SK-N-SH treated with all-trans-retinoic acid at 6 μM for 48 hours (cell line): ENCODE measurements at regions not wholly inside any gene's neighbourhood (a gene's known extent, or its start where the extent isn't known, plus 50 kb on each side); places are given as distances from the start of the nearest gene placed in this dataset.

Experiments used
- ATAC-seq: fragments of 200-7000 bp; cut with Tn5 transposase; 3 replicates; pipeline ENCODE4 v1.9.1; 2020; ENCODE audit warnings: mild to moderate bottlenecking, moderate library complexity
- ARNTL ChIP-seq: fragments of 450-650 bp; formaldehyde crosslinking; IDR thresholded peaks from 2 replicates; pipeline ENCODE4 v1.5.0; 2020; ENCODE audit warnings: low read depth, mild to moderate bottlenecking, moderate library complexity, borderline replicate concordance
- BACH2 ChIP-seq: fragments of 250-450 bp; sonication (Bioruptor Pico); IDR thresholded peaks from 2 replicates; pipeline ENCODE4 v1.9.0; 2021; ENCODE audit warnings: mild to moderate bottlenecking, borderline replicate concordance
- CREB5 ChIP-seq: fragments of 250-450 bp; sonication (Bioruptor Pico); IDR thresholded peaks from 2 replicates; pipeline ENCODE4 v1.5.1; 2020; ENCODE audit warnings: low read depth, mild to moderate bottlenecking, moderate library complexity
- CSDC2 ChIP-seq: fragments of 250-450 bp; sonication (Bioruptor Pico); IDR thresholded peaks from 2 replicates; pipeline ENCODE4 v1.5.0; 2020; ENCODE audit warnings: mild to moderate bottlenecking, moderate library complexity
- CSRNP3 ChIP-seq: fragments of 250-450 bp; sonication (Bioruptor Pico); IDR thresholded peaks from 2 replicates; pipeline ENCODE4 v1.5.1; 2021; ENCODE audit warnings: mild to moderate bottlenecking, moderate library complexity
- ESRRG ChIP-seq: fragments of 250-450 bp; sonication (Bioruptor Pico); IDR thresholded peaks from 2 replicates; pipeline ENCODE4 v1.6.1; 2021; ENCODE audit warnings: mild to moderate bottlenecking
- GLIS3 ChIP-seq: fragments of 250-450 bp; sonication (Bioruptor Pico); IDR thresholded peaks from 2 replicates; pipeline ENCODE4 v1.5.0; 2020; ENCODE audit warnings: mild to moderate bottlenecking, moderate library complexity
- ISL1 ChIP-seq: fragments of 250-450 bp; sonication (Bioruptor Pico); IDR thresholded peaks from 2 replicates; pipeline ENCODE4 v2.1.2; 2022; ENCODE audit warnings: mild to moderate bottlenecking, moderate library complexity
- POU6F1 ChIP-seq: fragments of 250-450 bp; sonication (Bioruptor Pico); IDR thresholded peaks from 2 replicates; pipeline ENCODE4 v1.8.0; 2021; ENCODE audit warnings: low read depth, mild to moderate bottlenecking, moderate library complexity, borderline replicate concordance
- PPARA ChIP-seq: fragments of 250-450 bp; sonication (Bioruptor Pico); IDR thresholded peaks from 2 replicates; pipeline ENCODE4 v1.5.0; 2020; ENCODE audit warnings: mild to moderate bottlenecking, borderline replicate concordance
- SNAI2 ChIP-seq: fragments of 250-450 bp; sonication (Bioruptor Pico); IDR thresholded peaks from 2 replicates; pipeline ENCODE4 v1.5.0; 2020; ENCODE audit warnings: mild to moderate bottlenecking, moderate library complexity
- TOX ChIP-seq: fragments of 250-450 bp; sonication (Bioruptor Pico); IDR thresholded peaks from 2 replicates; pipeline ENCODE4 v1.8.0; 2021; ENCODE audit warnings: mild to moderate bottlenecking, moderate library complexity, borderline replicate concordance
- TSHZ2 ChIP-seq: fragments of 250-450 bp; sonication (Bioruptor Pico); IDR thresholded peaks from 2 replicates; pipeline ENCODE4 v1.5.0; 2020; ENCODE audit warnings: mild to moderate bottlenecking, moderate library complexity
- ZFP3 ChIP-seq: fragments of 250-450 bp; sonication (Bioruptor Pico); IDR thresholded peaks from 2 replicates; pipeline ENCODE4 v1.5.0; 2020; ENCODE audit warnings: mild to moderate bottlenecking, moderate library complexity
- ZFP30 ChIP-seq: fragments of 450-650 bp; formaldehyde crosslinking; IDR thresholded peaks from 2 replicates; pipeline ENCODE4 v1.5.0; 2022; ENCODE audit warnings: mild to moderate bottlenecking, moderate library complexity
- ZNF565 ChIP-seq: fragments of 450-650 bp; formaldehyde crosslinking; conservative IDR thresholded peaks from 2 replicates; pipeline ENCODE4 v1.5.0; 2020; ENCODE audit warnings: low read depth, mild to moderate bottlenecking, moderate library complexity
- ZNF70 ChIP-seq: fragments of 450-650 bp; formaldehyde crosslinking; IDR thresholded peaks from 2 replicates; pipeline ENCODE4 v1.5.0; 2020; ENCODE audit warnings: mild to moderate bottlenecking, moderate library complexity
- ZNF8 ChIP-seq: fragments of 450-650 bp; formaldehyde crosslinking; IDR thresholded peaks from 2 replicates; pipeline ENCODE4 v1.5.0; 2020; ENCODE audit warnings: mild to moderate bottlenecking, moderate library complexity

GRCh38 chr17:53907435-53907834, 84.7 kb downstream of the KIF2B start (continued):
- no peak for TF ChIP-seq TSHZ2

GRCh38 chr17:53909802-53910201, 87.1 kb downstream of the KIF2B start:
- ATAC-seq, result no peak
- TF ChIP-seq ZNF70 (CRISPR knock-in tag) (no peak), SNAI2 (CRISPR knock-in tag) (no peak), CSDC2 (CRISPR knock-in tag) (no peak), ARNTL (CRISPR knock-in tag) (no peak), ISL1 (CRISPR knock-in tag) (no peak), ZNF565 (CRISPR knock-in tag) (no peak), ZNF8 (CRISPR knock-in tag) (no peak), ZFP30 (CRISPR knock-in tag) (no peak), PPARA (CRISPR knock-in tag) (no peak), GLIS3 (CRISPR knock-in tag) (no peak), POU6F1 (no peak), BACH2 (CRISPR knock-in tag) (no peak)

GRCh38 chr17:53912117-53912516, 89.4 kb downstream of the KIF2B start:
- ATAC-seq, result no peak
- TF ChIP-seq ESRRG (CRISPR knock-in tag), result no peak
- TF ChIP-seq, all 23 proteins: peak for 0

GRCh38 chr17:53919356-53919755, 96.6 kb downstream of the KIF2B start:
- ATAC-seq, result no peak

More at GRCh38 chr17:53919356-53919755, 96.6 kb downstream of the KIF2B start:
- TF ChIP-seq GLIS3 (CRISPR knock-in tag) (no peak), CREB5 (CRISPR knock-in tag) (no peak), CSRNP3 (CRISPR knock-in tag) (no peak), BACH2 (CRISPR knock-in tag) (no peak), TOX (CRISPR knock-in tag) (no peak), TSHZ2 (no peak), ZFP3 (CRISPR knock-in tag) (no peak)
